Bronchial epithelial cell (primary cell): ENCODE measurements at regions not wholly inside any gene's neighbourhood (a gene's known extent, or its start where the extent isn't known, plus 50 kb on each side); places are given as distances from the start of the nearest gene placed in this dataset.

Experiments
- DNase-seq: peaks from one replicate; pipeline ENCODE4 v3.0.0-alpha.2; 2010; ENCODE audit warnings: low read depth
- FAIRE-seq: peaks from 2 replicates; lab custom pipeline; 2011; peaks lifted over from hg19 to GRCh38; lab: Jason Lieb, UNC
- H3K27me3 ChIP-seq: 2 replicates; pipeline ENCODE4 v1.5.1; 2011; ENCODE audit warnings: low read length; ENCODE audit not compliant: control insufficient read depth, insufficient read depth
- H3K36me3 ChIP-seq: 2 replicates; pipeline ENCODE4 v1.5.1; 2011; ENCODE audit warnings: low read length; ENCODE audit not compliant: control insufficient read depth, insufficient read depth
- H3K4me3 ChIP-seq: 2 replicates; pipeline ENCODE4 v1.5.1; 2011; ENCODE audit warnings: mild to moderate bottlenecking, low read depth, low read length, control low read depth
- CTCF ChIP-seq: IDR thresholded peaks from 2 replicates; pipeline ENCODE4 v1.5.1; 2011; ENCODE audit warnings: mild to moderate bottlenecking, moderate library complexity, low read length, control low read depth, inconsistent platforms; ENCODE audit not compliant: insufficient read depth, severe bottlenecking

GRCh38 chr2:2890901-2891300, 486.7 kb downstream of the EIPR1 start:
- TF ChIP-seq CTCF = no peak
- Histone ChIP-seq H3K36me3 (no peaks in the 10 kb centered on the region), H3K4me3 (no peak overlapping the region), H3K27me3 (no peaks in the 10 kb centered on the region)
- FAIRE-seq (no peak), DNase-seq (no peak)

- FAIRE-seq = no peak
- Histone ChIP-seq H3K4me3 (no peak overlapping the region), H3K27me3 (no peaks in the 10 kb centered on the region), H3K36me3 (no peaks in the 10 kb centered on the region)
- no peak for TF ChIP-seq CTCF
- no peak for DNase-seq
These were observed 487.4 kb downstream of the EIPR1 start for GRCh38 chr2:2890246-2890645.

- H3K27me3 ChIP-seq = no peaks in the 10 kb centered on the region
- no peak for FAIRE-seq
- no peak for TF ChIP-seq CTCF
- H3K4me3 ChIP-seq = no peak overlapping the region
- no peaks in the 10 kb centered on the region for H3K36me3 ChIP-seq
- no peak for DNase-seq
These were observed 488.0 kb downstream of the EIPR1 start for GRCh38 chr2:2889646-2890045.

GRCh38 chr2:2889141-2889540, 488.5 kb downstream of the EIPR1 start:
- TF ChIP-seq CTCF = no peak
- H3K36me3 ChIP-seq = no peaks in the 10 kb centered on the region
- no peak overlapping the region for H3K4me3 ChIP-seq
- no peaks in the 10 kb centered on the region for H3K27me3 ChIP-seq
- DNase-seq (no peak), FAIRE-seq (no peak)

- FAIRE-seq = no peak
- no peaks in the 10 kb centered on the region for H3K27me3 ChIP-seq
- H3K4me3 ChIP-seq = no peak overlapping the region
- H3K36me3 ChIP-seq = no peaks in the 10 kb centered on the region
- DNase-seq = no peak
- TF ChIP-seq CTCF = no peak
These were observed 489.7 kb downstream of the EIPR1 start for GRCh38 chr2:2887772-2888387.

- Histone ChIP-seq H3K36me3 (no peaks in the 10 kb centered on the region), H3K27me3 (no peaks in the 10 kb centered on the region), H3K4me3 (no peak overlapping the region)
- FAIRE-seq = no peak
- TF ChIP-seq CTCF = no peak
- no peak for DNase-seq
These were observed 490.7 kb downstream of the EIPR1 start for GRCh38 chr2:2886922-2887321.
